WTC11 (cell line): ENCODE measurements at regions not wholly inside any gene's neighbourhood (a gene's known extent, or its start where the extent isn't known, plus 50 kb on each side); places are given as distances from the start of the nearest gene placed in this dataset.

Experiments used
- ATAC-seq: fragments of 200-7000 bp; cut with Tn5 transposase; 2 replicates; pipeline ENCODE4 v1.10.0; 2021; ENCODE audit warnings: mild to moderate bottlenecking, moderate library complexity
- CTCF ChIA-PET: fragments of 300-600 bp; sonication (Branson Sonifier 250); formaldehyde crosslinking; loops from one replicate; lab custom pipeline; 2021; ENCODE audit warnings: antibody characterized with exemption; lab: Charles Lee
- POLR2A ChIA-PET: fragments of 350-600 bp; sonication (Branson Sonifier 250); formaldehyde crosslinking; loops from one replicate; lab custom pipeline; 2021; ENCODE audit warnings: antibody characterized with exemption; lab: Charles Lee
- DNase-seq: peaks from one replicate; pipeline ENCODE4 v3.0.0; 2021; ENCODE audit warnings: low spot score
- H3K27ac Mint-ChIP-seq: 2 replicates; pipeline ENCODE4 v1.8.0; 2021; ENCODE audit warnings: mixed read lengths
- H3K27me3 Mint-ChIP-seq: 2 replicates; pipeline ENCODE4 v1.8.0; 2021; ENCODE audit warnings: low read depth, mild to moderate bottlenecking, moderate library complexity, mixed read lengths
- H3K36me3 Mint-ChIP-seq: 2 replicates; pipeline ENCODE4 v1.8.0; 2021; ENCODE audit warnings: mixed read lengths
- H3K4me1 Mint-ChIP-seq: 2 replicates; pipeline ENCODE4 v1.8.0; 2022; ENCODE audit warnings: mixed read lengths
- H3K4me3 Mint-ChIP-seq: 2 replicates; pipeline ENCODE4 v1.8.0; 2021; ENCODE audit warnings: mild to moderate bottlenecking, moderate library complexity, mixed read lengths
- H3K9me3 Mint-ChIP-seq: 2 replicates; pipeline ENCODE4 v1.8.0; 2021; ENCODE audit warnings: mixed read lengths
- ARID4B ChIP-seq: sonication (generic); formaldehyde crosslinking; IDR thresholded peaks from 2 replicates; pipeline ENCODE4 v1.8.0; 2023; ENCODE audit warnings: missing genetic modification reagents, mild to moderate bottlenecking, borderline replicate concordance
- ATF1 ChIP-seq: sonication (generic); formaldehyde crosslinking; IDR thresholded peaks from 2 replicates; pipeline ENCODE4 v1.8.1; 2023; ENCODE audit warnings: mild to moderate bottlenecking, moderate library complexity, missing genetic modification reagents
- ATF2 ChIP-seq: sonication (generic); formaldehyde crosslinking; IDR thresholded peaks from 2 replicates; pipeline ENCODE4 v1.8.1; 2022; ENCODE audit warnings: low read depth, missing genetic modification reagents, borderline replicate concordance
- CBFB ChIP-seq: sonication (generic); formaldehyde crosslinking; IDR thresholded peaks from 2 replicates; pipeline ENCODE4 v1.8.1; 2022; ENCODE audit warnings: mild to moderate bottlenecking, low read depth, missing genetic modification reagents
- CREM ChIP-seq: sonication (generic); formaldehyde crosslinking; IDR thresholded peaks from 2 replicates; pipeline ENCODE4 v1.8.1; 2022; ENCODE audit warnings: mild to moderate bottlenecking, missing genetic modification reagents, moderate library complexity
- CTCF ChIP-seq: fragments of 200-600 bp; IDR thresholded peaks from 2 replicates; pipeline ENCODE4 v1.8.0; 2022; ENCODE audit warnings: antibody characterized with exemption
- E2F5 ChIP-seq: sonication (generic); formaldehyde crosslinking; IDR thresholded peaks from 2 replicates; pipeline ENCODE4 v1.8.1; 2022; ENCODE audit warnings: mild to moderate bottlenecking, moderate library complexity, missing genetic modification reagents
- FOXK1 ChIP-seq: sonication (generic); formaldehyde crosslinking; IDR thresholded peaks from 2 replicates; pipeline ENCODE4 v1.8.0; 2022; ENCODE audit warnings: mild to moderate bottlenecking, moderate library complexity, missing genetic modification reagents
- OVOL2 ChIP-seq: fragments of 250-450 bp; sonication (Bioruptor Pico); IDR thresholded peaks from 2 replicates; pipeline ENCODE4 v1.9.0; 2021; ENCODE audit warnings: mild to moderate bottlenecking, borderline replicate concordance
- SMAD4 ChIP-seq: sonication (generic); formaldehyde crosslinking; IDR thresholded peaks from 2 replicates; pipeline ENCODE4 v1.8.0; 2022; ENCODE audit warnings: mild to moderate bottlenecking, missing genetic modification reagents
- TEAD4 ChIP-seq: sonication (generic); formaldehyde crosslinking; IDR thresholded peaks from 2 replicates; pipeline ENCODE4 v1.8.0; 2022; ENCODE audit warnings: mild to moderate bottlenecking, missing genetic modification reagents
- ZBTB21 ChIP-seq: sonication (generic); formaldehyde crosslinking; IDR thresholded peaks from 2 replicates; pipeline ENCODE4 v1.8.1; 2023; ENCODE audit warnings: mild to moderate bottlenecking, missing genetic modification reagents, borderline replicate concordance
- ZMAT4 ChIP-seq: fragments of 250-450 bp; sonication (Bioruptor Pico); IDR thresholded peaks from 2 replicates; pipeline ENCODE4 v1.9.0; 2021; ENCODE audit warnings: mild to moderate bottlenecking
- ZNF219 ChIP-seq: sonication (generic); formaldehyde crosslinking; IDR thresholded peaks from 2 replicates; pipeline ENCODE4 v1.8.0; 2023; ENCODE audit warnings: missing genetic modification reagents, mild to moderate bottlenecking, borderline replicate concordance
- ZNF425 ChIP-seq: fragments of 250-450 bp; sonication (Bioruptor Pico); conservative IDR thresholded peaks from 2 replicates; pipeline ENCODE4 v1.9.0; 2021; ENCODE audit warnings: mild to moderate bottlenecking
- ZNF532 ChIP-seq: fragments of 250-450 bp; sonication (Bioruptor Pico); IDR thresholded peaks from 2 replicates; pipeline ENCODE4 v1.9.0; 2021; ENCODE audit warnings: mild to moderate bottlenecking, borderline replicate concordance
- ZSCAN18 ChIP-seq: fragments of 250-450 bp; sonication (Bioruptor Pico); IDR thresholded peaks from 2 replicates; pipeline ENCODE4 v2.1.2; 2022; ENCODE audit warnings: mild to moderate bottlenecking, moderate library complexity

- TF ChIP-seq ZNF425 (CRISPR knock-in tag) (no peak), CREM (CRISPR knock-in tag) (no peak), FOXK1 (CRISPR knock-in tag) (no peak), SMAD4 (CRISPR knock-in tag) (no peak), E2F5 (CRISPR knock-in tag) (no peak), ZMAT4 (CRISPR knock-in tag) (no peak), TEAD4 (no peak), ATF2 (CRISPR knock-in tag) (no peak), ZNF219 (CRISPR knock-in tag) (no peak)
These were observed 130.8 kb upstream of the NPY2R start (continued) for GRCh38 chr4:155077452-155078229.

- ChIA-PET POLR2A (no interaction called here), CTCF (no interaction called here)
- H3K27ac Mint-ChIP-seq, result no peak overlapping the region
- H3K27me3 Mint-ChIP-seq, result no peaks in the 10 kb centered on the region
- H3K36me3 Mint-ChIP-seq, result no peaks in the 10 kb centered on the region
- peaks cover 3% of the 10 kb centered on the region; the same call in 1 of the 2 replicates for H3K9me3 Mint-ChIP-seq
- peaks cover 10% of the 10 kb centered on the region for H3K4me1 Mint-ChIP-seq
- no peak overlapping the region for H3K4me3 Mint-ChIP-seq
- ATAC-seq, result no peak
- DNase-seq, result no peak
- TF ChIP-seq ZNF532 (CRISPR knock-in tag) (no peak), ZSCAN18 (CRISPR knock-in tag) (no peak), CTCF (no peak), ARID4B (CRISPR knock-in tag) (no peak), CBFB (CRISPR knock-in tag) (no peak), OVOL2 (CRISPR knock-in tag) (no peak), ATF1 (CRISPR knock-in tag) (no peak), ZBTB21 (CRISPR knock-in tag) (no peak)
These were observed 128.6 kb upstream of the NPY2R start for GRCh38 chr4:155079871-155080270.
